DOHH2 (cell line): ENCODE measurements at regions not wholly inside any gene's neighbourhood (a gene's known extent, or its start where the extent isn't known, plus 50 kb on each side); places are given as distances from the start of the nearest gene placed in this dataset.
"Not testable (repeated sequence)": the region's sequence is repeated elsewhere in the genome, so short reads cannot be mapped to it uniquely, and the experiment has no call there.

Source experiments
- CTCF ChIP-seq: fragments of 200-600 bp; sonication (generic); IDR thresholded peaks from one replicate; pipeline ENCODE4 v1.5.1; 2014; ENCODE audit warnings: antibody characterized with exemption, mild to moderate bottlenecking, low read depth, low read length; ENCODE audit not compliant: poor library complexity, severe bottlenecking
- EZH2phosphoT487 ChIP-seq: fragments of 200-600 bp; sonication (generic); IDR thresholded peaks from 2 replicates; pipeline ENCODE4 v1.6.1; 2017; ENCODE audit warnings: borderline replicate concordance, mild to moderate bottlenecking, antibody characterized with exemption, low read length, moderate library complexity, mixed read lengths

- TF ChIP-seq CTCF, EZH2phosphoT487: not testable (repeated sequence)
Measured at GRCh38 chr13:22956456-22957115, 224.2 kb upstream of the SGCG start.
